ENCODE measurements at regions not wholly inside any gene's neighbourhood (a gene's known extent, or its start where the extent isn't known, plus 50 kb on each side); places are given as distances from the start of the nearest gene placed in this dataset.

DNA sequence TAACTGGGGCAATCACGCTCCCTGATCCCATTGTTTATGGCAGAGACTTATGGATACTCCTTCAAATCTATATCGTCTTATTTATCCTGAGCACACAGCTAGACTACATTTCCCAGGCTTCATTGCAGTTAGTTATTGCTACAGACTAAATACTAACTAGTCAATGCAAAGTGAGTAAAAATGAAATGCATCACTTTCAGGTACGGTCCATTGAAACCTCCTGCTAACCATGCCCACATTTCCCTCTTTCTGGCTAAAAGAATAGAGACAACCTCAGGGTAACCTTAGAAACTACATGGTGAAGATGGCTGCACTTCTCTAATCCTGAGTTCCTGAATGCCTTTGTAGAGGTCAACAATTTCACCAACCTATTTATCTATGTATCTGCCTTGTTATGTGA is 437.4 kb downstream of the EPHA4 start:
- H2BK5ac ChIP-seq (ENCODE audit: insufficient read length, low read length) = no peak overlapping the region
- no peak overlapping the region for H2BK120ac ChIP-seq (ENCODE audit: low read depth, low read length, poor library complexity, severe bottlenecking)
- no peak overlapping the region for H3K4me2 ChIP-seq (ENCODE audit: insufficient read depth, insufficient read length, low read length)
- no peak overlapping the region for H3T11ph ChIP-seq (ENCODE audit: low read length)
- H2AFZ ChIP-seq (ENCODE audit: low read length) = no peak overlapping the region
- H3K9me3 Mint-ChIP-seq = no peaks in the 10 kb centered on the region; a peak in 1 of 5 replicates
- H3K27me3 ChIP-seq (ENCODE audit: insufficient read depth, low read length) = no peaks in the 10 kb centered on the region
- no peaks in the 10 kb centered on the region for H3K79me2 ChIP-seq (ENCODE audit: insufficient read depth, low read length)
- no peaks in the 10 kb centered on the region for H3K4me1 Mint-ChIP-seq
- H2BK12ac ChIP-seq (ENCODE audit: insufficient read length, low read depth, low read length) = no peak overlapping the region
- no peak overlapping the region for H4K91ac ChIP-seq (ENCODE audit: insufficient read length, low read depth, low read length)
- H2BK15ac ChIP-seq (ENCODE audit: low read depth, low read length) = no peak overlapping the region
- no peaks in the 10 kb centered on the region for H3K23me2 ChIP-seq (ENCODE audit: insufficient read length, low read depth, low read length, poor library complexity, severe bottlenecking)
- no peak overlapping the region for H4K5ac ChIP-seq (ENCODE audit: insufficient read length, low read depth, low read length)
- no peaks in the 10 kb centered on the region for H3K27me3 Mint-ChIP-seq (ENCODE audit: low read depth)
- H3K4me3 Mint-ChIP-seq = no peak overlapping the region
- peaks cover 0 to under 1% (median 0%) of the 10 kb centered on the region in 3 experiments; a peak in 3 of 7 replicates for H3K36me3 Mint-ChIP-seq (ENCODE audit: insufficient read depth in 1 of 3, low read depth in 3 of 3)
- no peak overlapping the region for H2AK5ac ChIP-seq (ENCODE audit: insufficient read length, low read length)
- H3K9ac ChIP-seq (ENCODE audit: extremely low read depth, insufficient read length, low read length) = no peak overlapping the region
- H3K23ac ChIP-seq (ENCODE audit: insufficient read length, low read depth, low read length) = no peak overlapping the region
- no peak overlapping the region for H3K27ac ChIP-seq (ENCODE audit: insufficient read length, low read depth, low read length)
- no peak overlapping the region for H3K4ac ChIP-seq (ENCODE audit: low read depth, low read length)
- H3K9me3 ChIP-seq (ENCODE audit: control insufficient read depth, low read depth, low read length) = no peaks in the 10 kb centered on the region
- H3K79me1 ChIP-seq (ENCODE audit: insufficient read depth, low read depth, low read length, poor library complexity, severe bottlenecking) = no peaks in the 10 kb centered on the region
- no peak overlapping the region for H3K18ac ChIP-seq (ENCODE audit: insufficient read length, low read depth, low read length)
- H3K4me1 ChIP-seq (ENCODE audit: insufficient read depth, low read length) = no peaks in the 10 kb centered on the region
- no CpG with 5 or more reads among the region's 3 CpGs for WGBS (ENCODE audit: extremely low coverage, insufficient read length, low lambda C conversion rate)
- H2BK20ac ChIP-seq (ENCODE audit: low read depth, low read length, poor library complexity, severe bottlenecking) = no peak overlapping the region
- DNase-seq = no peak
- TF ChIP-seq, protein P1, sequence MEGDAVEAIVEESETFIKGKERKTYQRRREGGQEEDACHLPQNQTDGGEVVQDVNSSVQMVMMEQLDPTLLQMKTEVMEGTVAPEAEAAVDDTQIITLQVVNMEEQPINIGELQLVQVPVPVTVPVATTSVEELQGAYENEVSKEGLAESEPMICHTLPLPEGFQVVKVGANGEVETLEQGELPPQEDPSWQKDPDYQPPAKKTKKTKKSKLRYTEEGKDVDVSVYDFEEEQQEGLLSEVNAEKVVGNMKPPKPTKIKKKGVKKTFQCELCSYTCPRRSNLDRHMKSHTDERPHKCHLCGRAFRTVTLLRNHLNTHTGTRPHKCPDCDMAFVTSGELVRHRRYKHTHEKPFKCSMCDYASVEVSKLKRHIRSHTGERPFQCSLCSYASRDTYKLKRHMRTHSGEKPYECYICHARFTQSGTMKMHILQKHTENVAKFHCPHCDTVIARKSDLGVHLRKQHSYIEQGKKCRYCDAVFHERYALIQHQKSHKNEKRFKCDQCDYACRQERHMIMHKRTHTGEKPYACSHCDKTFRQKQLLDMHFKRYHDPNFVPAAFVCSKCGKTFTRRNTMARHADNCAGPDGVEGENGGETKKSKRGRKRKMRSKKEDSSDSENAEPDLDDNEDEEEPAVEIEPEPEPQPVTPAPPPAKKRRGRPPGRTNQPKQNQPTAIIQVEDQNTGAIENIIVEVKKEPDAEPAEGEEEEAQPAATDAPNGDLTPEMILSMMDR (conservative IDR thresholded peaks at IDR 0.05) = no peak
- H3K27ac Mint-ChIP-seq = no peak overlapping the region
- no peak overlapping the region for H4K8ac ChIP-seq (replicated peaks; ENCODE audit: insufficient read length, low read depth, low read length)
- H4K20me1 ChIP-seq (ENCODE audit: control insufficient read depth, insufficient read depth, insufficient read length) = no peaks in the 10 kb centered on the region
- no peak overlapping the region for H3K56ac ChIP-seq (ENCODE audit: insufficient read length, low read depth, low read length)
- no peak overlapping the region for H3K14ac ChIP-seq (ENCODE audit: insufficient read depth, low read length)
